Esophagus muscularis mucosa (tissue), 3 donors: ENCODE measurements at regions not wholly inside any gene's neighbourhood (a gene's known extent, or its start where the extent isn't known, plus 50 kb on each side); places are given as distances from the start of the nearest gene placed in this dataset.

ENCODE experiments used
- POLR2A ChIP-seq: fragments of 450-650 bp; IDR thresholded peaks from one replicate; pipeline ENCODE4 v1.6.1; 2017; ENCODE audit warnings: antibody characterized with exemption, moderate library complexity, mild to moderate bottlenecking, low read depth
- POLR2AphosphoS5 ChIP-seq, 2 donors: sonication (generic); formaldehyde crosslinking; IDR thresholded peaks; one replicate each; pipeline ENCODE4 v1.6.1; 2017; ENCODE audit warnings: antibody characterized with exemption in 2 of 2
- TF ChIP-seq, protein P1 (sequence below), 3 experiments: fragments of 200-600 bp in 2 of 3; fragments of 450-650 bp in 1 of 3; sonication (generic) in 2 of 3; IDR thresholded peaks; one replicate each; pipeline ENCODE4 v1.5.1; 2017 to 2019; ENCODE audit warnings: antibody characterized with exemption in 3 of 3, mild to moderate bottlenecking in 2 of 3, moderate library complexity in 1 of 3

DNA sequence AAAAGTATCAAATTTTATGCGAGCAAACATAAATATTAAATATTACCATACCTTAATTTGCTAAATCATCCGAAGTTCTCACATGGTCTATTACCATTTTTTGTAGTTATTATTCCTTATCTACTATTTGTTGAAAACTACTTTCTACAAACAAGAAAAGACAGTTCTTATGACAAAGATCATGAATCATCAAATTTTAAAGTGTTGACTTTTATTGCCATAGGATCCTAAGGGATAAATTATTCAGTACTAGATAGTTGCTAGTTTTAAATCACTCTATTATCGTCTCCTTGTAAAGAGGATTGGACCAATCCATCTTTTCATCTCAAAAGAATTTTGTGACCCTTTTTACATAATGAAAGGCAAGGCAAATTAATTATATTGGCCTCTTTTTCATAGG is 523.6 kb upstream of the TMEFF2 start:
- TF ChIP-seq, protein P1, sequence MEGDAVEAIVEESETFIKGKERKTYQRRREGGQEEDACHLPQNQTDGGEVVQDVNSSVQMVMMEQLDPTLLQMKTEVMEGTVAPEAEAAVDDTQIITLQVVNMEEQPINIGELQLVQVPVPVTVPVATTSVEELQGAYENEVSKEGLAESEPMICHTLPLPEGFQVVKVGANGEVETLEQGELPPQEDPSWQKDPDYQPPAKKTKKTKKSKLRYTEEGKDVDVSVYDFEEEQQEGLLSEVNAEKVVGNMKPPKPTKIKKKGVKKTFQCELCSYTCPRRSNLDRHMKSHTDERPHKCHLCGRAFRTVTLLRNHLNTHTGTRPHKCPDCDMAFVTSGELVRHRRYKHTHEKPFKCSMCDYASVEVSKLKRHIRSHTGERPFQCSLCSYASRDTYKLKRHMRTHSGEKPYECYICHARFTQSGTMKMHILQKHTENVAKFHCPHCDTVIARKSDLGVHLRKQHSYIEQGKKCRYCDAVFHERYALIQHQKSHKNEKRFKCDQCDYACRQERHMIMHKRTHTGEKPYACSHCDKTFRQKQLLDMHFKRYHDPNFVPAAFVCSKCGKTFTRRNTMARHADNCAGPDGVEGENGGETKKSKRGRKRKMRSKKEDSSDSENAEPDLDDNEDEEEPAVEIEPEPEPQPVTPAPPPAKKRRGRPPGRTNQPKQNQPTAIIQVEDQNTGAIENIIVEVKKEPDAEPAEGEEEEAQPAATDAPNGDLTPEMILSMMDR (IDR thresholded peaks at IDR 0.05) = no peak
- TF ChIP-seq POLR2A (no peak), POLR2AphosphoS5 (IDR thresholded peaks at IDR 0.05) (no peak)
